ENCODE measurements at regions not wholly inside any gene's neighbourhood (a gene's known extent, or its start where the extent isn't known, plus 50 kb on each side); places are given as distances from the start of the nearest gene placed in this dataset.

GRCh38 chr6:156554160-156554559 is 223.0 kb upstream of the ARID1B start:
- no peak for TF ChIP-seq POLR2A (IDR thresholded peaks at IDR 0.05)
- TF ChIP-seq CTCF (IDR thresholded peaks at IDR 0.05), result no peak
- no peak for TF ChIP-seq EP300 (IDR thresholded peaks at IDR 0.05)
